Central memory CD8-positive, alpha-beta T cell (primary cell): ENCODE measurements at regions not wholly inside any gene's neighbourhood (a gene's known extent, or its start where the extent isn't known, plus 50 kb on each side); places are given as distances from the start of the nearest gene placed in this dataset.

ENCODE experiments used
- ATAC-seq: fragments of 150-1000 bp; cut with Tn5 transposase; replicated peaks from 2 replicates; pipeline ENCODE4 v1.10.0; 2022; ENCODE audit warnings: mild to moderate bottlenecking, moderate FRiP score, moderate number of reproducible peaks; ENCODE audit not compliant: poor library complexity, severe bottlenecking; ENCODE audit errors: extremely low read depth
- DNase-seq, 2 donors: peaks; one replicate each; pipeline ENCODE4 v3.0.0; 2021; ENCODE audit warnings: low spot score in 2 of 2
- H3K27ac Mint-ChIP-seq: one replicate; pipeline ENCODE4 v1.8.0; 2022; ENCODE audit warnings: low read depth, mild to moderate bottlenecking, moderate library complexity, mixed read lengths
- H3K27me3 Mint-ChIP-seq: one replicate; pipeline ENCODE4 v1.8.0; 2022; ENCODE audit warnings: mixed read lengths
- H3K36me3 Mint-ChIP-seq: one replicate; pipeline ENCODE4 v1.8.0; 2022; ENCODE audit warnings: mild to moderate bottlenecking, moderate library complexity, mixed read lengths; ENCODE audit not compliant: insufficient read depth
- H3K4me1 Mint-ChIP-seq: one replicate; pipeline ENCODE4 v1.8.0; 2022; ENCODE audit warnings: mixed read lengths
- H3K4me3 Mint-ChIP-seq: one replicate; pipeline ENCODE4 v1.8.0; 2022; ENCODE audit warnings: mild to moderate bottlenecking, moderate library complexity, mixed read lengths
- H3K9me3 Mint-ChIP-seq: one replicate; pipeline ENCODE4 v1.8.0; 2022; ENCODE audit warnings: mixed read lengths

DNA sequence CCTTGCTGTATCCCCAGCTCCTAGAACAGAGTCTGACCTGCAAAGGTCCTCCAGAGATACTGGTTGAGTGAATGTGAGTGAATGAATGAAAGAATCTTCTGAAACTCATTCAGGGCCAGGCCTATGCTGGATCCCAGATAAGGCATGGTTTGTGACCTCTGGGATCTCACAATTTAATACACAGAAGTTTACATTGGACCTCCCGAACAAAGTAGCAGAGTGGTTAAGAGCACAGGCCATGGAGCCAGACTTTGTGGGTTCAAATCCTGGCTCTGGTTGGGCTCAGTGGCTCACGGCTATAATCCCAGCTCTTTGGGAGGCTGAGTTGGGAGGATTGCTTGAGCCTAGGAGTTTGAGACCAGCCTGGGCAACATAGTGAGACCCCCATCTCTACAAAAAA is 50.8 kb upstream of the CTPS1 start:
- H3K4me1 Mint-ChIP-seq: no peaks in the 10 kb centered on the region
- no peaks in the 10 kb centered on the region for H3K9me3 Mint-ChIP-seq
- H3K27ac Mint-ChIP-seq: no peak overlapping the region
- H3K27me3 Mint-ChIP-seq: peaks cover 16% of the 10 kb centered on the region
- ATAC-seq (no peak), DNase-seq (no peak)
- H3K4me3 Mint-ChIP-seq: no peak overlapping the region
- H3K36me3 Mint-ChIP-seq: no peaks in the 10 kb centered on the region

DNA sequence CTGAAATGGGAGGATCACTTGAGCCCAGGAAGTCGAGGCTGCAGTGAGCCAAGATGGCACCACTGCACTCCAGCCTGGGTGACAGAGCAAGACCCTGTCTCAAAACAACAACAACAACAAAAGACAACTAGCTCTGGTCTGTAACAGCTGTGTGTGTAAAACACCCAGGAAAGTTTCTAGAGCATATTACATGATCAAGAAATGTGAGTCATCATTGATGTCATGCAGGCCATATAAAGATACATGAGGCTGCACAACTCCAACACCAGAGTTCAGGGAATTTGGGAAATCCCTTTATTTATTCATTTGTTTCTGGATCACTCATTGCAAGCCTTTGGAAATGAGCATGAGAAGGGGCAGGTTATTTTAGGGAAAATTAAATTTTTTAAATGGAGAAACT is 50.3 kb upstream of the CTPS1 start:
- Mint-ChIP-seq H3K4me3 (no peak overlapping the region), H3K9me3 (no peaks in the 10 kb centered on the region), H3K27me3 (peaks cover 16% of the 10 kb centered on the region), H3K27ac (no peak overlapping the region), H3K4me1 (no peaks in the 10 kb centered on the region), H3K36me3 (no peaks in the 10 kb centered on the region)
- DNase-seq (no peak), ATAC-seq (no peak)
